ENCODE measurements at regions not wholly inside any gene's neighbourhood (a gene's known extent, or its start where the extent isn't known, plus 50 kb on each side); places are given as distances from the start of the nearest gene placed in this dataset.

- no peaks in the 10 kb centered on the region for H3K27me3 ChIP-seq (ENCODE audit: control insufficient read depth in 1 of 2, insufficient read depth in 2 of 2, low read length in 2 of 2)
- H4K20me1 ChIP-seq (ENCODE audit: insufficient read depth, low read length) = no peaks in the 10 kb centered on the region
- no peak for ATAC-seq
- TF ChIP-seq ZNF12 (CRISPR knock-in tag; IDR thresholded peaks at IDR 0.05) (peak; percentile 96), HES4 (CRISPR knock-in tag; IDR thresholded peaks at IDR 0.05; ENCODE audit: borderline replicate concordance) (no peak), CREBL2 (CRISPR knock-in tag; IDR thresholded peaks at IDR 0.05; ENCODE audit: borderline replicate concordance) (no peak), ZNF747 (CRISPR knock-in tag; IDR thresholded peaks at IDR 0.05; ENCODE audit: borderline replicate concordance) (no peak)
- H3K4me3 ChIP-seq (replicated peaks in 1 of 3; ENCODE audit: insufficient read depth in 1 of 3, low read depth in 2 of 3, low read length in 3 of 3) = no peak overlapping the region
- ChIA-PET CTCF (ENCODE audit: low intra/inter-chr PET ratio, low total read pairs) (no interaction called here), POLR2A (no interaction called here)
- no peak overlapping the region for H3K9ac ChIP-seq (ENCODE audit: insufficient read depth, low read depth, low read length)
- intact Hi-C loops (cut with micrococcal nuclease; ENCODE audit: unreplicated experiment) (no loop called here), in situ Hi-C loops (cut with HindIII; ENCODE audit: extremely low pct_ligation_motif_present, low pct_unique_long_range_greater_than_20kb) (no loop called here)
- no peaks in the 10 kb centered on the region for H3K9me3 ChIP-seq (ENCODE audit: low read length)
- H3K4me2 ChIP-seq (ENCODE audit: low read depth, low read length) = no peak overlapping the region
- no TSS peak for BruUV-seq (replicated peaks)
- no peak overlapping the region for H3K27ac ChIP-seq (ENCODE audit: extremely low read length, insufficient read depth, low read length)
- 3% methylated on average over 5 of the region's 5 CpGs for WGBS (ENCODE audit: low lambda C conversion rate)
- H3K36me3 ChIP-seq (replicated peaks in 1 of 2; ENCODE audit: control insufficient read depth in 1 of 2, insufficient read depth in 2 of 2, low read length in 2 of 2) = no peaks in the 10 kb centered on the region
- H2AFZ ChIP-seq (ENCODE audit: low read length) = no peak overlapping the region
- DNase-seq (ENCODE audit: low spot score) = no peak
- H3K4me1 ChIP-seq (ENCODE audit: insufficient read depth, low read length) = no peaks in the 10 kb centered on the region
- FAIRE-seq = no peak
- no peaks in the 10 kb centered on the region for H3K79me2 ChIP-seq (ENCODE audit: insufficient read depth, low read length)
These were observed 317.6 kb upstream of the FERMT1 start for GRCh38 chr20:6440443-6440799.

- no peak overlapping the region for H3K27ac ChIP-seq (ENCODE audit: extremely low read length, insufficient read depth, low read length)
- H3K4me2 ChIP-seq (ENCODE audit: low read depth, low read length) = no peak overlapping the region
- in situ Hi-C loops (cut with HindIII; ENCODE audit: extremely low pct_ligation_motif_present, low pct_unique_long_range_greater_than_20kb) (no loop called here), intact Hi-C loops (cut with micrococcal nuclease; ENCODE audit: unreplicated experiment) (no loop called here)
- FAIRE-seq (no peak), ATAC-seq (no peak), DNase-seq (ENCODE audit: low spot score) (no peak)
- no peaks in the 10 kb centered on the region for H3K4me1 ChIP-seq (ENCODE audit: insufficient read depth, low read length)
- CTCF ChIA-PET (ENCODE audit: low intra/inter-chr PET ratio, low total read pairs) = no interaction called here
- no peaks in the 10 kb centered on the region for H4K20me1 ChIP-seq (ENCODE audit: insufficient read depth, low read length)
- no TSS peak for BruUV-seq (replicated peaks)
- no peaks in the 10 kb centered on the region for H3K9me3 ChIP-seq (ENCODE audit: low read length)
- no peak overlapping the region for H3K4me3 ChIP-seq (replicated peaks in 1 of 3; ENCODE audit: insufficient read depth in 1 of 3, low read depth in 2 of 3, low read length in 3 of 3)
- POLR2A ChIA-PET = no interaction called here
- H3K27me3 ChIP-seq (ENCODE audit: control insufficient read depth in 1 of 2, insufficient read depth in 2 of 2, low read length in 2 of 2) = no peaks in the 10 kb centered on the region
- 19% methylated on average over 3 of the region's 3 CpGs for WGBS (ENCODE audit: low lambda C conversion rate)
- H3K79me2 ChIP-seq (ENCODE audit: insufficient read depth, low read length) = no peaks in the 10 kb centered on the region
- no peak overlapping the region for H3K9ac ChIP-seq (ENCODE audit: insufficient read depth, low read depth, low read length)
- no peak overlapping the region for H2AFZ ChIP-seq (ENCODE audit: low read length)
- TF ChIP-seq ZNF607 (CRISPR knock-in tag; IDR thresholded peaks at IDR 0.05; ENCODE audit: borderline replicate concordance) (no peak), LCORL (IDR thresholded peaks at IDR 0.05) (peak; percentile 86), LCORL (CRISPR knock-in tag; IDR thresholded peaks at IDR 0.05) (no peak)
- H3K36me3 ChIP-seq (replicated peaks in 1 of 2; ENCODE audit: control insufficient read depth in 1 of 2, insufficient read depth in 2 of 2, low read length in 2 of 2) = no peaks in the 10 kb centered on the region
These were observed 317.1 kb upstream of the FERMT1 start for GRCh38 chr20:6439737-6440442.
